Progenitor cell of endocrine pancreas (in vitro differentiated cells): ENCODE measurements at regions not wholly inside any gene's neighbourhood (a gene's known extent, or its start where the extent isn't known, plus 50 kb on each side); places are given as distances from the start of the nearest gene placed in this dataset.
A peak's percentile ranks its signal among the peaks of the same experiment; 100 is the strongest.

Experiments used
- DNase-seq: peaks from one replicate; pipeline ENCODE4 v3.0.0; 2021; ENCODE audit warnings: low spot score; ENCODE audit not compliant: unreplicated experiment
- H3K27ac Mint-ChIP-seq: 2 replicates; pipeline ENCODE4 v1.8.0; 2021; ENCODE audit warnings: mild to moderate bottlenecking, moderate library complexity, mixed read lengths
- H3K27me3 Mint-ChIP-seq: 2 replicates; pipeline ENCODE4 v1.8.0; 2021; ENCODE audit warnings: mixed read lengths
- H3K36me3 Mint-ChIP-seq: 2 replicates; pipeline ENCODE4 v1.8.0; 2022; ENCODE audit warnings: mixed read lengths; ENCODE audit not compliant: insufficient read depth
- H3K4me1 Mint-ChIP-seq: 2 replicates; pipeline ENCODE4 v1.8.0; 2021; ENCODE audit warnings: low read depth, mixed read lengths
- H3K4me3 Mint-ChIP-seq: 2 replicates; pipeline ENCODE4 v1.8.0; 2021; ENCODE audit warnings: low read depth, mild to moderate bottlenecking, moderate library complexity, mixed read lengths
- H3K9me3 Mint-ChIP-seq: 2 replicates; pipeline ENCODE4 v1.8.0; 2021; ENCODE audit warnings: low read depth, mixed read lengths
- CTCF ChIP-seq: fragments of 200-600 bp; sonication (generic); IDR thresholded peaks from one replicate; pipeline ENCODE4 v1.5.0; 2021; ENCODE audit warnings: antibody characterized with exemption, mild to moderate bottlenecking; ENCODE audit not compliant: unreplicated experiment

DNA sequence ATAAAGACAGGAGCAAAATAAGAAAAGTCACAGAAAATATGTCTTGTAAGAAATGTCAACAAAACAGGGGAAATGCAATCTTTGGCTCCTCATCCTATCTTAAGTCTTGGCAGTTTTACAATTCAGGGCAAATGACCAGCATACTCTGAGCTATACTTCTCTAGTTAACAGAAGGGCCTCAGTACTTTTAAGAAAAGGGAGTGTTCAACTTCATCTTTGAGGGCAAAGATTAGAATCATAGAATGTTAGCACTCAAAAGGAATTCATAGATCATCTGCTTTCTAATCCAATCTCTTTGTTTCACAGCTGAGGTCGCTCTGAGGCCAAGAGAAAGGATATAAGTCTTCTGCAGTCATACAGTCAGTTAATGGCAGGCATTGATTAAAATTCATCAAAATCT lies 174.0 kb upstream of the NT5C1B start:
- DNase-seq, result no peak
- Mint-ChIP-seq H3K4me1 (peaks cover 17% of the 10 kb centered on the region), H3K9me3 (peaks cover 22% of the 10 kb centered on the region), H3K27me3 (peaks cover 12% of the 10 kb centered on the region), H3K4me3 (peak overlapping the region; percentile 1), H3K36me3 (peaks cover 6% of the 10 kb centered on the region), H3K27ac (peak overlapping the region; percentile 38)
- TF ChIP-seq CTCF, result no peak

GRCh38 chr2:18762667-18763066 lies 173.3 kb upstream of the NT5C1B start:
- no peak for DNase-seq
- peak overlapping the region; percentile 1 for H3K4me3 Mint-ChIP-seq
- H3K4me1 Mint-ChIP-seq, result peaks cover 17% of the 10 kb centered on the region
- H3K27ac Mint-ChIP-seq, result peak overlapping the region; percentile 38
- H3K27me3 Mint-ChIP-seq, result peaks cover 12% of the 10 kb centered on the region
- TF ChIP-seq CTCF, result no peak
- H3K36me3 Mint-ChIP-seq, result peaks cover 6% of the 10 kb centered on the region
- H3K9me3 Mint-ChIP-seq, result peaks cover 17% of the 10 kb centered on the region

DNA sequence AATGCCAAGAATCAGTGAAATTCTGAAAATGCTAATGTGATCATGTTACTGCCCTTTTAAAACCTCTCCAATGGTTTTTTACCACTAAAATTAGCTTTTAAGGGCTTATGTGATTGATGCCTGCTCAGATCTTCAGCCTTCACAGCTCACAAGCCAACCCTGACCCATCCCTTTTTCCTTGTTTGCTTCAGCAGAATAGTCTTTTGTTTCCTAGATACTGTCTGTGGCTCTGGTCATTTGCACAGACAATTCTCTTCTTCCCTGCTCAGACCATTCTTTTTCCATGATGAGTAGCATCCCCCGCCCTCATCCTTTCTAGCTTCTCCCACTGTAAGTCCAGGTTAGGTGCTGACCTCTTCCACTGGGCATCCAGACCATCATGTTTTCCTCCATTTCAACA lies 164.9 kb upstream of the NT5C1B start:
- peaks cover 3% of the 10 kb centered on the region for H3K36me3 Mint-ChIP-seq
- H3K27ac Mint-ChIP-seq, result no peak overlapping the region
- no peaks in the 10 kb centered on the region for H3K27me3 Mint-ChIP-seq
- peaks cover 18% of the 10 kb centered on the region for H3K4me1 Mint-ChIP-seq
- H3K4me3 Mint-ChIP-seq, result no peak overlapping the region
- no peak for DNase-seq
- peaks cover 4% of the 10 kb centered on the region for H3K9me3 Mint-ChIP-seq
- no peak for TF ChIP-seq CTCF

DNA sequence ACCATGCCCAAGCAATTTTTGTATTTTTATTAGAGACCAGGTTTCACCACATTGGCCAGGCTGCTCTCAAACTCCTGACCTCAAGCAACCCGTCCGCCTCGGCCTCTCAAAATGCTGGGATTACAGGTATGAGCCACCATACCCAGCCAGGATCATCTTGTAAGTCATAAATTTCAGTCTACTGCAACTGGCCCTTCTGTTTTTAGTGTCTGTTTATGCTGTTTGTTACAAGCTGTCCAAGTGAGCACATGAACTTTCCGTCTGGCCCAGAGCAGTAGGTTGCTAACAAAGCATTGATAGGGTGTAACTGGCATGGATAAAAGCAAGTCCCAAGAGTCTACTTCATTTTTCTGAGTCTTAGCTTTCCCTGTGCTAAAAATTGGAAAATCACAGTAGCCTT lies 164.4 kb upstream of the NT5C1B start:
- Mint-ChIP-seq H3K4me3 (no peak overlapping the region), H3K4me1 (peaks cover 18% of the 10 kb centered on the region), H3K36me3 (peaks cover 1% of the 10 kb centered on the region), H3K9me3 (no peaks in the 10 kb centered on the region), H3K27ac (no peak overlapping the region), H3K27me3 (no peaks in the 10 kb centered on the region)
- DNase-seq, result no peak
- no peak for TF ChIP-seq CTCF

DNA sequence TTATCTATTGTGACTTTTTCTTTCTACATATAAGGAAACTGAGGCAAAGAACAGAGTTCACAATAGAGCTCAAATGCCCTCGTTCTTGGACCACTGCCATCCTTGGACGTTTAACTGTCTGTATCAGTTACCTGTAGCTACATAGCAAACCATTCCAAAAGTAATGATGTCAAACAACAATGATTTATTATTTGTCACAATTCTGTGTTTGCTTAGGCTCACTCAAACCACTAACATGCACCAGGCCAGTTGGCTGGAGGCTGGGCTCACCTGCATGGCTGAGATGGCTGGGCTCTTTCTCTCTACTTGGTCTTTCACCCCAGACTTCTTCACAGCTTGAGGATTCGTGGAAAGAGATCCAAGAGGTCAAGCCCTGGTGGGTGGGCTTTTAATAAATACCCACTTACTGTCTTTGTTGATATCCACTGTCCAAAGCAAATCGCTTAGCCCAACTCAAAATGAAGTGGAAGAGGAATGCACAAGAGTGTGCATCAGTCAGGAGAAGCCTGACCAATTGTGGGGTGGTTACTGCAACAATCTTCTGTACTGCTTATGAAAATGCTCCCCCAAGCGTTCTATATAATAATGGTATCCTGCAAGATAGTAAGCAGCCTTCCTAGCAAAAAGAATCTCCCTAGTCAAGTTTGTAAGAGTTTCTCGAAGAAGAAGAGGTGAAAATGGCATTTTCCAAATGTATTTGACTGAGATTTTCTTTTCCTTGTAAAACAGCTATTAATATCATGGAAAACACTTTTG lies 163.5 kb upstream of the NT5C1B start:
- Mint-ChIP-seq H3K27me3 (no peaks in the 10 kb centered on the region), H3K4me1 (peaks cover 18% of the 10 kb centered on the region), H3K27ac (no peak overlapping the region), H3K9me3 (no peaks in the 10 kb centered on the region), H3K4me3 (no peak overlapping the region), H3K36me3 (peaks cover 1% of the 10 kb centered on the region)
- no peak for DNase-seq
- no peak for TF ChIP-seq CTCF
